Ishikawa (cell line): ENCODE measurements at regions not wholly inside any gene's neighbourhood (a gene's known extent, or its start where the extent isn't known, plus 50 kb on each side); places are given as distances from the start of the nearest gene placed in this dataset.

ENCODE experiments used
- CEBPB ChIP-seq: IDR thresholded peaks from 2 replicates; pipeline ENCODE4 v1.6.1; 2012
- CREB1 ChIP-seq: IDR thresholded peaks from 2 replicates; pipeline ENCODE4 v1.6.1; 2012; ENCODE audit warnings: low read depth
- EGR1 ChIP-seq: IDR thresholded peaks from 2 replicates; pipeline ENCODE4 v1.6.1; 2012
- EP300 ChIP-seq: IDR thresholded peaks from 2 replicates; pipeline ENCODE4 v1.6.1; 2012; ENCODE audit warnings: borderline replicate concordance
- FOXM1 ChIP-seq: IDR thresholded peaks from 2 replicates; pipeline ENCODE4 v1.6.1; 2012; ENCODE audit warnings: low read depth, borderline replicate concordance
- NFIC ChIP-seq: IDR thresholded peaks from 2 replicates; pipeline ENCODE4 v1.6.1; 2012
- RAD21 ChIP-seq: IDR thresholded peaks from 2 replicates; pipeline ENCODE4 v1.6.1; 2012; ENCODE audit warnings: low read depth
- TAF1 ChIP-seq: IDR thresholded peaks from 2 replicates; pipeline ENCODE4 v1.6.1; 2012; ENCODE audit warnings: low read depth, mild to moderate bottlenecking
- TCF12 ChIP-seq: IDR thresholded peaks from 2 replicates; pipeline ENCODE4 v1.6.1; 2012; ENCODE audit warnings: low read depth
- TEAD4 ChIP-seq: IDR thresholded peaks from 2 replicates; pipeline ENCODE4 v1.6.1; 2012
- YY1 ChIP-seq: IDR thresholded peaks from 2 replicates; pipeline ENCODE4 v1.6.1; 2012; ENCODE audit warnings: low read depth
- ZBTB7A ChIP-seq: IDR thresholded peaks from 2 replicates; pipeline ENCODE4 v1.6.1; 2012; ENCODE audit warnings: low read depth
- TF ChIP-seq, protein P1 (sequence below): IDR thresholded peaks from 2 replicates; pipeline ENCODE4 v1.6.1; 2012
- TF ChIP-seq, protein P2 (sequence below): IDR thresholded peaks from 2 replicates; pipeline ENCODE4 v1.6.1; 2012; ENCODE audit warnings: low read depth, mild to moderate bottlenecking
- TF ChIP-seq, protein P3 (sequence below): IDR thresholded peaks from 2 replicates; pipeline ENCODE4 v1.6.1; 2012

DNA sequence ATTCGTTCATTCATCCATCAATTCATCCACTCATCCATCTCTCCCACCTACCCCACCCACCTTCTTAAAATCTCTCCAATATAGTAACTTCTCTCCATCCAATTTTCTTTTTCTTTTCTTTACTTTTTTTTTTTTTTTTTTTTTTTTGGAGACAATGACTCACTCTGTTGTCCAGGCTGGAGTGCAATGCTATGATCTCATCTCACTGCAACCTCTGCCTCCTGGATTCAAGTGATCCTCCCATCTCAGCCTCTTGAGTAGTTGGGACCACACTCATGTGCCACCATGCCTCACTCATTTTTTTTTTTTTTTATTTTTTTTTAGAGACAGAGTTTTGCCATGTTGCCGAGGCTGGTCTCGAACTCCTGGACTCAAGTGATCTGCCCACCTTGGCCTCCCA, 118.4 kb downstream of the SUDS3 start:
- TF ChIP-seq, protein P1, sequence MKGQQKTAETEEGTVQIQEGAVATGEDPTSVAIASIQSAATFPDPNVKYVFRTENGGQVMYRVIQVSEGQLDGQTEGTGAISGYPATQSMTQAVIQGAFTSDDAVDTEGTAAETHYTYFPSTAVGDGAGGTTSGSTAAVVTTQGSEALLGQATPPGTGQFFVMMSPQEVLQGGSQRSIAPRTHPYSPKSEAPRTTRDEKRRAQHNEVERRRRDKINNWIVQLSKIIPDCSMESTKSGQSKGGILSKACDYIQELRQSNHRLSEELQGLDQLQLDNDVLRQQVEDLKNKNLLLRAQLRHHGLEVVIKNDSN = no peak
- TF ChIP-seq CEBPB (no peak), RAD21 (no peak), FOXM1 (no peak), YY1 (no peak), EP300 (no peak), TAF1 (no peak), NFIC (no peak), ZBTB7A (no peak), TCF12 (no peak), EGR1 (no peak), TEAD4 (no peak), CREB1 (no peak)
- TF ChIP-seq, protein P2, sequence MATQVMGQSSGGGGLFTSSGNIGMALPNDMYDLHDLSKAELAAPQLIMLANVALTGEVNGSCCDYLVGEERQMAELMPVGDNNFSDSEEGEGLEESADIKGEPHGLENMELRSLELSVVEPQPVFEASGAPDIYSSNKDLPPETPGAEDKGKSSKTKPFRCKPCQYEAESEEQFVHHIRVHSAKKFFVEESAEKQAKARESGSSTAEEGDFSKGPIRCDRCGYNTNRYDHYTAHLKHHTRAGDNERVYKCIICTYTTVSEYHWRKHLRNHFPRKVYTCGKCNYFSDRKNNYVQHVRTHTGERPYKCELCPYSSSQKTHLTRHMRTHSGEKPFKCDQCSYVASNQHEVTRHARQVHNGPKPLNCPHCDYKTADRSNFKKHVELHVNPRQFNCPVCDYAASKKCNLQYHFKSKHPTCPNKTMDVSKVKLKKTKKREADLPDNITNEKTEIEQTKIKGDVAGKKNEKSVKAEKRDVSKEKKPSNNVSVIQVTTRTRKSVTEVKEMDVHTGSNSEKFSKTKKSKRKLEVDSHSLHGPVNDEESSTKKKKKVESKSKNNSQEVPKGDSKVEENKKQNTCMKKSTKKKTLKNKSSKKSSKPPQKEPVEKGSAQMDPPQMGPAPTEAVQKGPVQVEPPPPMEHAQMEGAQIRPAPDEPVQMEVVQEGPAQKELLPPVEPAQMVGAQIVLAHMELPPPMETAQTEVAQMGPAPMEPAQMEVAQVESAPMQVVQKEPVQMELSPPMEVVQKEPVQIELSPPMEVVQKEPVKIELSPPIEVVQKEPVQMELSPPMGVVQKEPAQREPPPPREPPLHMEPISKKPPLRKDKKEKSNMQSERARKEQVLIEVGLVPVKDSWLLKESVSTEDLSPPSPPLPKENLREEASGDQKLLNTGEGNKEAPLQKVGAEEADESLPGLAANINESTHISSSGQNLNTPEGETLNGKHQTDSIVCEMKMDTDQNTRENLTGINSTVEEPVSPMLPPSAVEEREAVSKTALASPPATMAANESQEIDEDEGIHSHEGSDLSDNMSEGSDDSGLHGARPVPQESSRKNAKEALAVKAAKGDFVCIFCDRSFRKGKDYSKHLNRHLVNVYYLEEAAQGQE = no peak
- TF ChIP-seq, protein P3, sequence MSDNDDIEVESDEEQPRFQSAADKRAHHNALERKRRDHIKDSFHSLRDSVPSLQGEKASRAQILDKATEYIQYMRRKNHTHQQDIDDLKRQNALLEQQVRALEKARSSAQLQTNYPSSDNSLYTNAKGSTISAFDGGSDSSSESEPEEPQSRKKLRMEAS = no peak

DNA sequence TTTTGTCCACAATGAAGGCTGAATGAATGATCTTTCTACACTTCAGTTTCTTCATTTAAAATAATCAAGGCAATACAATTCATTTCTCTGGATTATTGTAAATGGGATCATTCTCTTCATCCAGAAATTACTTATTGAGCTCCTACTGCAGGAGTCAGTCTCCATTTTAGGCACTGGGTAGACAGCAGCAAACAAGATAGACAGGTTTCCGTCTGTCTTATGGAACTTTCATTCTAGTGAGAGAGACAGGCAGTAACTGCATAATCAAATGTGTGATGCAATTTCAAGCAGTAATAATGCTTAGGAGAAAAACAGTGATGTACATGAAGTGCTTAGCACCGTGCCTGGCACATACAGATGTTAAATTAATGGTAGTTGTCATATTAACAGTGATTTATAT, 118.9 kb downstream of the SUDS3 start:
- TF ChIP-seq, protein P1 = no peak
- TF ChIP-seq EP300 (no peak), NFIC (no peak), CEBPB (no peak), FOXM1 (no peak), CREB1 (no peak), TEAD4 (no peak), TAF1 (no peak), TCF12 (no peak), ZBTB7A (no peak), RAD21 (no peak), YY1 (no peak), EGR1 (no peak)
- TF ChIP-seq, protein P2 = no peak
- TF ChIP-seq, protein P3 = no peak

DNA sequence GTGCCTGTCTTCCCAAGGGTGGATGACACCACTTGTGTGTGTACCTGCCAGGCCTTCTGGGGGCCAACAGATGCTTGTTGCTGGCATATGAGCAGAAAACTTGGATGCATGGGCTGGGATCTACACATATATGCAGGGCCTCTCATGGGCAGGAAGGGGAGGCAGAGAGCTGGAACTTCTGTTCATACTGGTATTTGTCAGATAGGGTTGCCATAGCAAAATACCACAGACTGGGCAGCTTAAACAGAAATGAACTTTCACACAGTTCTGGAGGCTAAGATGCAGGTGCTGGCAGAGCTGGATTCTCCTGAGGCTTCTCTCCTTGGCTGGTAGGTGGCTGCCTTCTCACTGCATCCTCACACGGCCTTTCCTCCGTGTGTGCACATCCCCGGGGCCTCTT, 121.8 kb downstream of the SUDS3 start:
- TF ChIP-seq YY1 (no peak), EGR1 (no peak), ZBTB7A (no peak), TEAD4 (no peak), CREB1 (no peak), CEBPB (no peak), TAF1 (no peak), RAD21 (no peak), FOXM1 (no peak), TCF12 (no peak), NFIC (no peak)
- TF ChIP-seq, protein P1 = no peak
- TF ChIP-seq, protein P2 = no peak
- TF ChIP-seq, protein P3 = no peak

DNA sequence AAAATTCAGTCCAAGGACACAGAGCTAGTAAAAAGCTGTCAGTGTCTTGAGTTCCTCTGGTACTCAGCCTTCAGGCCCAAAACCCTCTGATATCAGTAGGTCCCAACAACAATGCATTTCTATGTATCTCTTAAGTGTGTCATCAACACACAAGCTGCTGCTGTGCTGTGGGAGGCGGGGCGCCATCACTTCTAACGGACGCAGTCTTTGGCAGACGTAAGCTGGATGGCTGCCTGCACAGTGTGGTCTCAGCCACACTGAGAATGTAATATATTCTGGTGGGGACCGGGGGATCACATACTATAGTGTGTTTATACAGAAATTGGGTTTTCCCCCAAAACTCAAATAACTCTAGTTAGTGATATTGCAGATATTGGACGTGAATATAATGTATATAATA, 123.9 kb downstream of the SUDS3 start:
- TF ChIP-seq EGR1 = no peak
- TF ChIP-seq, protein P1 = no peak
- TF ChIP-seq TCF12 = no peak
- no peak for TF ChIP-seq EP300
